HG03135 (cell line): ENCODE measurements at regions not wholly inside any gene's neighbourhood (a gene's known extent, or its start where the extent isn't known, plus 50 kb on each side); places are given as distances from the start of the nearest gene placed in this dataset.
"Not testable (repeated sequence)": the region's sequence is repeated elsewhere in the genome, so short reads cannot be mapped to it uniquely, and the experiment has no call there.

Source experiments
- ATAC-seq: cut with Tn5 transposase; IDR thresholded peaks from one replicate; pipeline ENCODE4 v1.9.1; 2021; ENCODE audit warnings: mild to moderate bottlenecking, moderate library complexity; ENCODE audit not compliant: unreplicated experiment

DNA sequence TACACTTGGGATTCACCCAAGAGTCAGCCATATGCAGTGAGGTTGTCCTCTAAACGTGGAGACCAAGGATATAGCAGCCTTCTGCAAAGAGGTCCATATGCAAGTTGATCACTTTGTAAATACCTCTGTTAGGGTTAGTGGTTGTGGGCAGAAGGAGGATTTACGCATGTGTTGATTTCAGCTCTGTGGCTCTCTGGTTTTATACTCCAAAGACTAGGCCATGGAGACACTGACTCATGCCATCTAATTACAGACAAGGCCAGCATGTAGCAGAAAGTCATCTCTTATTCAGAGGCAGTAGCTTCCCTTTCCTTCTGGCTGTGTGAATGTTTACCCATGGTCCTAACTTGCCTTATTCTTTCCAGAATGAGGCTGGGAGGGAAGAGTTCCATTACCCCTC is 140.9 kb upstream of the GOLGA6L4 start:
- ATAC-seq = not testable (repeated sequence)

DNA sequence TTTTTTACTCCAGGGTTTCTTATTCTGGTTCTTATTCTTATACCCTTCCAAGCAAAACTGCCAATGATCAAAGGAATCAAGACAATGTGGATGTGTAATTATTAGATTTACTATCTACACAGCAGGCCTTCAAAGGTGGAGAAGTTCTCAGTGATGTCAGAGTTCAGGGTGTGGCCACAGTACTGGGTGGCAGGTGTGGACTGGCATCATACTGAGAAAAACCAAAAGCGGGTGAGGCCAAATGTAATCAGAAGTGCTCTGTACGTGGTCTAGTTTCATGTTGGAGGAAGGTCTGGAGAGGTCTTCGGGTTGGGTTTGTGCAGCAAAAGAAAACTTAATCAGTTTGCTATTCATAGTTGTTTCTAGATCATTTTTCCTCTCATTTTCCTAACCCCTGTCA is 138.5 kb upstream of the GOLGA6L4 start:
- ATAC-seq = not testable (repeated sequence)

DNA sequence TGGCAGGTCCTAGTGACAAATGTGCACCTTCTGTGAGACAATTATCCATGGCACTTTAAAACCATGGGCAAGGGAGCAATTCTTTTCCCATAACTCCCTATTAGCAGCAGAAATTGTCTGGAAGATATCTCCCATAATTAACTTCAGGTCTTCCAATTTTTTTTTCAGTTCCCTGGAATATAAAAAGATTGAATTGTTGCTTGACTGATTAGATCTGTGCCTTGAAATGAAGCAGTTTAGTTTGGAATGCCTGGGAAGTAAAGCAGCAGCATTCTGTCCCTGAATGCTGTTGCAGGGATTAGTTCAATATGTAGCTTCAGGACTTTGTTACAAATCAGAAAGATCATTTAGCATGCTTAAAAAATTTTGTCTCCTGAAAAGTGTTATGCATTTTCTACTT is 137.0 kb upstream of the GOLGA6L4 start:
- no peak for ATAC-seq

DNA sequence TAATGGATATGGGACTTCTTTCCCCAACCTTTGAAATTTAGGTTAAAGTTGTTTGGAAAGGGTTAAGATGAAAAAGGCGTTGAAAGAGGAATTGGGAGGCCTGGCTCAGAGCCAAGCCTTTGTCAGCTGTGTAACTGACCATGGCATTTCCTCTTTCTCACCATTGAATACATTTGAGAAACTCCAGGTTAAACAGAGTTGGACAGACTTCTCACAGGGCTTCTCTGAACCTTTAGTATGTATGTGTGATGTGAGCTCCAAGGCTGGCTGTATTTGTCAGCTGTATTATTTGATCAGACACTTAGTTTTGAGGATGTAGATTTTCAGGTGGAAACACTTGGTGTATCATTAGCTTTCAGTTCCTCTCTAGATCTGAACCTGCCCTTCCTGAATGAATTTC is 136.4 kb upstream of the GOLGA6L4 start:
- no peak for ATAC-seq

DNA sequence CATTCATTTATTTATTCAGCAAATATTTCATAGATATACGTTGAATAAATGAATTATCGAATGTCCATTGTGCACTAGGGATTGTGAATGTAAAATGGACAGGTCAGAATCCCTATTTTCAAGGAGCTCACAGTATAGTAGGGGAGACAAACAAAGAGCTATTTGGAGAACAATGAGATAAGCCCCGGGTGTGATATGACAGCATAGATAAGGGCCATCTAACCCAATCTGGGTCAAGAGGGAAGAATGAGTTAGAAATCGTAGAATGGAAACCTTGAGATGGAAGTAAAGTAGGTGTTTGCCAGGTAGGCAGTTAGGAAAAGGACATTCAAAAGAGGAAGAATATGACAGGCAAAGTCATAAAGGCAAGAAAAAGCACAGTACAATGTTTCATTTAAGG is 132.2 kb upstream of the GOLGA6L4 start:
- ATAC-seq = no peak

DNA sequence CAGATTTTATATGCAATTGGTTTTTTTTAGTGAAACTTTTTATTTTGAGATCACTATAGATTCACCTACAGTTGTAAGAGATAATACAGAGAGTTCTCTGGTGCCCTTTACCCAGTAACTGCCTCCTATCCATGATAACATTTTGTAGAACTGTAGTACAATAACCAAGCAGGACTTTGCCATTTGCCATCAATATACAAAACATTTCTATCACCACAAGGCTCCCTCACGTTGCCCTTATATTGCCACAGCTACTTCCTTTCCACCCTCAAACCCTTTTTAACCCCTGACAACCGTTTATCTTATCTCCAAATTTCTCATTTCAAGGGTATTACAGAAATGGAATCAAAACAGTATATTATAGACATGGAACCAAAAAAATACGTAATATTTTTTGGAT is 130.7 kb upstream of the GOLGA6L4 start:
- no peak for ATAC-seq

DNA sequence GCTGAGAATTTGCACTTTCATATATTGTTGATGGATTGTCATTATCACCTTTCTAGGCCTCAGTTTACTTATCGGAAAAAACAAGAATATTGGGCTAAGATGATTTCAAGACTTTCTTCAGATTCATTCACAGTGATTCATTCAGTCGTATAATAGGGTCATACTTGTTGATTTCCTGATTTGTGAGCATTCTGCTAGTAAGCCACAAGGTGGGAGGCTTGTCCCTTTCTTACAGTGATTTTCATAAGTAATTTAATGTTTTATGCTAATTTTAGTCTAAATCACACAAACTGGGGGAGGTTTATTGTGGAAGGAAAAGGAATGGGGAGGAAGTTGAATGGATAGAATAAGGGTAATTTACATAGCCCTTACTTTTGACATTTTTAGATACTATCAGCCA is 126.8 kb upstream of the GOLGA6L4 start:
- ATAC-seq = no peak

DNA sequence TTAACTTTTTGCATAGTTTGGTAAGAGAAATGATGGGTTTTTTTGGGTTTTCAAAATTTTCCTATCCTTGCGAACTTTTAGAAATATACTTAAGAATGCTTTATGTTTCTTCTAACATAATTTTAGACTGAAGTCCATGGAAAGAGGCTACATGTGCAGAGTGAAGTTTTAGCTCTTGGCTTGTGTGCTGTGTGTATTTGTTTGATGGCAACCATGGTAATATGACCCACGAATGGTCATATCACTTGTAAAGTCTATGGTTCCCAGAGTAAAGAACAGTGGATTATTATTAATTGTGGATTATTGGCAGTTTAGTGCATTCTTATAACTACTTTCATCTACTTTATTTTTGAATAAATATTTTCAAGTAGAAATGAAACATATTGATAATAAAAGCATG is 124.0 kb upstream of the GOLGA6L4 start:
- ATAC-seq = no peak

DNA sequence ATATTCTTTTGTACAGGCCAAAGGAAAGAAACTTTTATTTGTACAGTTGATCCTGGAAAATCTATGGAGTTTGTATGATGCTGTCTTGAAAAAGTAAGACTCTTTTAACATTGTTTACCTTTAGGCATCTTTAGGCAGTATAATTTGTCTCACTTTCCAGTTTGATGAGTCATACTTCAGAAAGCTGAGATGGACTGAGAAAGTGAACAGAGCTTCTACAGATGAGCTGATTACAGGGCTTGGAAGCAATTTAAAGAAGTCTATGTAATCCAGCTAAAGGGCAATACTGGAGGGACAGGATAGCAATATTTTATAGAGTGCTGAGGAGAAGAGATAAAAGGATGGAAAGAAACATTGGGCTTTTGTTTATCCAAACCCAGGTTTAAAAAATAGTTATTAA is 123.5 kb upstream of the GOLGA6L4 start:
- no peak for ATAC-seq

DNA sequence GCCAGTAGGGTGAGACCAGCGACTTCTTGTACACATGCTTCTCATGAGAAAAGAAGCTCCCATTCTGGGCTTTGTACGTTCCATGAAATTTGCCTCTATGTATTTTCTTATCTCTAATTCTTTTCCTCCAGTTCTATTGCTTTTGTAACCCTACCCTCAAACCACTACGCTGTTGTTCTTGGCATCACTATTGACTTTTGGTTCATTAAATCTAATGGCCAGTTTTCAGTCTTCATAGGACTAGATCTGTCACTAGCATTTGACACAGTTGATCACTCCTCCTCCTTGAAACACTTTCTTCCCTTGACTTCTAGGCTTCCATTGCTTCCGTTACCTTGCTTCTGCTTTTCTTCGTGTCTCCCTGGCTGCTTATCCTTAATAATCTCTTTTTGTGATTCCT is 121.7 kb upstream of the GOLGA6L4 start:
- no peak for ATAC-seq

DNA sequence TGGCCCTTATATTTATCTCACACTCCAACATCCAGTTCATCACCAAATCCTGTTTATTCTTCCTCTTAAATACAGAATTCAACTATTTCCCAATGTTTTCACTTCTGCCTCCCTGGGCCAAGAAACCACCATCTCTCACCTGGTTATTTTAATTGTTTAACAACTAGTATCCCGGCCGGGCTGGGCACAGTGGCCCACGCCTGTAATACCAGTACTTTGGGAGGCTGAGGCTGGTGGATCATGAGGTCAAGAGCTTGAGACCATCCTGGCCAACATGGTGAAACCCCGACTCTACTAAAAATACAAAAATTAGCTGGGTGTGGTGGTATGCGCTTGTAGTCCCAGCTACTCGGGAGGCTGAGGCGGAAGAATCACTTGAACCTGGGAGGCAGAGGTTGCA is 120.9 kb upstream of the GOLGA6L4 start:
- not testable (repeated sequence) for ATAC-seq

DNA sequence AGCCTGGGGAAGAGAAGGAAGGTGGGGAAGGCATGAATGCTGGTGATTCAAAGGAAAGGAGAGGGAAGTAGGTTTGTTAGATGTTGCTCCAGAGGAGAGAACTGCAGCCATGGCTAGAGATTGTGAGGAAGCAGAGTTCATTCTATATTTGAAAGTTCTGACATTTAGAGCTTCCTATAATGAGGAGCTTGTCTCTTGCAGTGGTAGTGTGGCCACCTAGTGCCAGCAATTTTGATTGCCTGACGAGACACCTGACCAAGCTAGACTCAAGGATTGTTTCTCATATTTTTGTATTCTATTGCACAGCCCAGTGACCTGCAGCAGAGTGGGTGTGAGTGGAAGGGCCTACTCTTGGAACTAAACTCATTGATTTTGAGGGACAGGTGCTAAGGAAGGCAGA is 116.2 kb upstream of the GOLGA6L4 start:
- not testable (repeated sequence) for ATAC-seq

DNA sequence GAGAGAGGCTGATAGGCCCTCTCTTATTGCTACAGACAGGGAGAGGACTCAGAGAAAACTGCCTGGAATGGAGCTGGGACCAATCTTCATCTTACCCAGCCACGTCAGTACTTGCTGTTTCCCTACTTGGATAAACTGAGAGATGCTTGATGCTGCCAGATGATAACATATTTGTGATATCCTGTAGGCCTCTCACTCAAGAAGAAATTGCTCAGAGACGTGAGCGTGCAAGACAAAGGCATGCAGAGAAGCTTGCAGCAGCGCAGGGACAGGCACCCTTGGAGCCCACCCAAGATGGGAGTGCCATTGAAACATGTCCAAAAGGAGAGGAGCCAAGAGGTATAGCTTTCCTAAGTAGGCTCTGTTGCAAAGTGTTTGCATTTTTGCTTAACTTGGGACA is 114.7 kb upstream of the GOLGA6L4 start:
- ATAC-seq = not testable (repeated sequence)

DNA sequence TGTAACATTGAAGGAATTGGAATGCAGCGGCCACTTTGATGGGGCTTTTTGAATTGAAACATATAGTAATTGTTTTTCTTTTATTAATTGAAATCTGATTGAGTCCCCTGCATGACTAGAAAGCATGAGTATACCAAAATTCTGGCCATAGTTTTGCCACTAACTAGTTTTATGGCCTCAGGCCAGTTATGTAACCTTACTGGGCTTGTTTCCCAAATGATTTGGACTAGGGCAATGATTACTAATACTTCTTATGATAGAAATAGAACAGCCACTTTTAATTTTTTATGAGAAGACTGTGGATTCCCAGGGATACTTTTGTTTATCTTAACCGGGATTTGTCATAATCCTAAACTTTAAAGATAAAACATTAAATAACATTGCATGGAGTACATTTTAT is 106.9 kb upstream of the GOLGA6L4 start:
- not testable (repeated sequence) for ATAC-seq

DNA sequence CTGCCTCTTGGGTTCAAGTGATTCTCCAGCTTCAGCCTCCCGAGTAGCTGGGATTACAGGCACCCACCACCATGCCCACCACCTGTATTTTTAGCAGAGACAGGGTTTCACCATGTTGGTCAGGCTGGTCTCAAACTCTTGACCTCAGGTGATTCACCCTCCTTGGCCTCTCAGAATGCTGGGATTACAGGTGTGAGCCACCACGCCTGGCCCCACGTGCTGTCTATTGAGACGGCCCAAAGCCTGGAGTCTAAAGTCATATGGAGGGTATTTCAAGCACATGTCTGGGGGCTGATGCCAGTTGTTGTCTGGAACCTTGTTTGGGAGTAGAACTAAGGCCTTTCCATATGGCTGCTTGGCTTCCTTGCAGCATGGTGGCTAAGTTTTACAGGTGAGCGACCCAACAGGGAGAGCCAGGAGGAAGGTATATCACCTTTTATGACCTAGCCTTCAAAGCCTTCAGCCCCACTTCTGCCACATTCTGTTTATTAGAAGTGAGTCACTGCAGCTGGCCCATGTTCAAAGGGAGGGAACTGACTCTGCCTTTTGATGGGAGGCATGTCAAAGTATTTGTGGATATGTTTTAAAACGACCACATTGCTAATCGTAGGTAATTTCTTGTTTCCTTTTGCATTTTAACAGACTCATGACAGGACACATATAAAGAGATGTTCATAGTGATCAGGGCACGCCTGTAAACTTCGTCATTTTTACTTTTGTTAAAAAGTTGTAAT is 105.3 kb upstream of the GOLGA6L4 start:
- not testable (repeated sequence) for ATAC-seq

DNA sequence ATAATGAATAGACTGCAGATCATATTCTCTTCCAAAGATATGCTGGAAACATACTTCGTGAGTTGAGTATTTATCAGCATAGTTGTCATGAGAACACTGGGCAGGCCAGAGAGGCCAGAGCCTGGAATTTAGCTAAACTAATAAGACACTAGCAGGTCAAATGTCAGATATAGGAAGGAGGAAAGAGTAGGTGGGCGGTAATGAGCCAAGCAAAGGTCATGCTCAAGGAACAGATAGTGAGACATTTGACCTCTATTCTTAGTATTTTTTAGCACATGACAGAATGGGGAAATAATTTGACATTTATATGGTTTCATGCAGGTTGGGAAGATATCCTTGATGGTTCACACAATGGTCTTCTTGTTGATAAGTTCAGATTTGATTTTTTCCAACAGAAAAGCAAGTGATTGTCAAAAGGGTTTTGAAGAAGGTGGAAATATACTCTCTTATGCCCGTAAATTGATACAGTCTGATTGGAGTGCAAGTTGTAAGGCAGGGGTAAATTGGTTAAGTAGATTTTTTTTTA is 99.6 kb upstream of the GOLGA6L4 start:
- not testable (repeated sequence) for ATAC-seq

DNA sequence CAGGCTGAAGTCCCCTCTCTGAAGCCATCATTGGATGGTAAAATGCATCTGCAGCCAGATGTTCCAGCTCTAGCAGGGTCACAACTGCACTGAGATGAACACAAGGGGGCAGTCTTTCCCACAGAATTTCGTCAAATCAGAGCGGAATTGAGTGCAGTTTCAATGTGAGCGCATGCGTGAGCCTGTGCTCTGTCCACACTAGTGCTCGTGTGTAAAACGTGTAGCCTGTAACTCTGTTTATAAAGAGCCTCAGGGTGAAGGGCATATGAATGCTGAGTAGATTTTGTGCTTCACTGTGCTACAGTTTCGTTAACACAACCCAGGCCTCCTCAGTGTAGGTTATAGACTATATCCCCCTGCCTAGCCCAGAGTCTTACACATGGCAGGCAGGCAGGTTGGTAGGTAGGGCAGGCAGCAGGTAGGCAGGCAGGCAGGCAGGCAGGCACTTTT is 92.7 kb upstream of the GOLGA6L4 start:
- peak; percentile 89 for ATAC-seq

DNA sequence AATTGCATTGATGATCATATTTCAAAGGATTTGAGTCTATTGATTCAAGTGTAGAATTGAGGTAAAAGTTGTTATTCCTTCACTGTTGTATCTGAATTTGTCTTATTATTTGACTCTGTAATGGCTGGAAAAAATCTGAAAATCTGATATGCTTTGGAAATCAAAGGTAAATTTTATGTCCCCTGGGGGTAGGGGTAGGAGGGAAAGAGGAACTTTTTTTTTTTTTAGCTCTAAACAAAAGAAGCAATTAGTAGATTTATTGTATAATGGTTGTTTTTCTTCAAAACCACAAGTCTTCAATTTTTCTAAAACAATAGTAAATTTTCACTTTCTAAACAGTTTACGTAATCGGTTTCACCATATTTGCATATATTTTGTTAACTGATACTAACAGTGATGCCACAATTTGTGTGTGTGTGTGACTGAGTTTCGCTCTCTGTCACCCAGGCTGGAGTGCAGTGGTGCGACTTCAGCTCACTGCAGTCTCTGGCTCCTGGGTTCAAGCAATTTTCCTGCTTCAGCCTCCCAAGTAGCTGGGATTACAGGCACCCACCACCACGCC is 91.7 kb upstream of the GOLGA6L4 start:
- peak; percentile 62 for ATAC-seq

DNA sequence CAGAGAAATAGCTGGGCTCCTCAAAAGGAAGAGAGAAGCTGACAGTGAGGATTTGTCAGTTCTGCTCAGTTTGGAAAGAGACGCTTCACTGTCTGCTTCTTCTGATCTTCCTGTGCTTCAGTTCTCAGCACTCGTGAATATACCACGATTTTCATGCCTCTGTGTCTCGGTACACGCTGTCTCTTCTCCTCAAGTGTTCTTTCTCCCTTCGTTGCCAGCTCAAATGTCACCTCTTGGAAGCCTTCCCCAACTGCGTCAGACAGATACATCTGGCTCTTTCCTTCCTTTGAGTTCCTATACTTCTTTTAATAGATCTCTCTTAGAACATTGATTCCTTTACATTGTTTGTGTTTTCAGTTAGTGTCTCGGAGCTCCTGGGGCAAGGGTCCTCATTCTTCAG is 90.6 kb upstream of the GOLGA6L4 start:
- not testable (repeated sequence) for ATAC-seq

DNA sequence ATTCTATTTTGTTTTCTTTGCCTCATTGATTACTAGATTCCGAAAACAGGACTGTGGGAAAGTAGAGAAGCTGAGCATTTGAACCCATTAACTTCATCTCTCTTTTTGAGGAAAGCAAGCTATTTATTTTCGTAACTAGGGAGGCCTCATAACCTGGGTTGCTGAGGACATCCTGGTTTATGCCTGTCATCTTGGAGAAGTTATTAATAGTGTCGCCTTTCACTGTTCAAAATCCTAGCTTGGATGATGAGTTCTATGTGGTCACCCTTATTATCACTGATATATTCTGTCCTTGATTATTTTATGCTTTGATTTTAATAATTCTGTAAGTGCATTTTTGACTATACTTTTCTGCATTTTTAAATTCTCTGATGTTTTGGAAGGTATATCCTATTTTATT is 89.3 kb upstream of the GOLGA6L4 start:
- ATAC-seq = not testable (repeated sequence)

DNA sequence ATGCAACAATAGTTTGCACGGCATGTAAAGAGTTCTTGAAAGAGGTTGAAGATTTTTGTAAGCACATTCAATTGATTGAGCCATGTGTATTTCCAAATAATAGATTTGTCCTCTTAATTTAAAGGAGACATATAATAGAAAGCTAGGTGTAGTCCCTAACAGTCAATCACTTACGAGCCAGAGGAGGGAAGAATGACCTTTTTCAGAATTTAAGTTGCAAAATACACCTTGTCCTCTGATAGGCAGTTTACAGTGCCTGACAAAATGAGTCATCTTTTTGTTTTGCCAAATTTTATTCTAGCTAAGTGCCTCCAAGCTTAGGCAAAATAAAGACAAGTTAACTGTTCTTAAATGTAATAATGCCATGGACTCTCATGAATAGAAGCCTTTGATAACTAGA is 88.3 kb upstream of the GOLGA6L4 start:
- ATAC-seq = not testable (repeated sequence)

DNA sequence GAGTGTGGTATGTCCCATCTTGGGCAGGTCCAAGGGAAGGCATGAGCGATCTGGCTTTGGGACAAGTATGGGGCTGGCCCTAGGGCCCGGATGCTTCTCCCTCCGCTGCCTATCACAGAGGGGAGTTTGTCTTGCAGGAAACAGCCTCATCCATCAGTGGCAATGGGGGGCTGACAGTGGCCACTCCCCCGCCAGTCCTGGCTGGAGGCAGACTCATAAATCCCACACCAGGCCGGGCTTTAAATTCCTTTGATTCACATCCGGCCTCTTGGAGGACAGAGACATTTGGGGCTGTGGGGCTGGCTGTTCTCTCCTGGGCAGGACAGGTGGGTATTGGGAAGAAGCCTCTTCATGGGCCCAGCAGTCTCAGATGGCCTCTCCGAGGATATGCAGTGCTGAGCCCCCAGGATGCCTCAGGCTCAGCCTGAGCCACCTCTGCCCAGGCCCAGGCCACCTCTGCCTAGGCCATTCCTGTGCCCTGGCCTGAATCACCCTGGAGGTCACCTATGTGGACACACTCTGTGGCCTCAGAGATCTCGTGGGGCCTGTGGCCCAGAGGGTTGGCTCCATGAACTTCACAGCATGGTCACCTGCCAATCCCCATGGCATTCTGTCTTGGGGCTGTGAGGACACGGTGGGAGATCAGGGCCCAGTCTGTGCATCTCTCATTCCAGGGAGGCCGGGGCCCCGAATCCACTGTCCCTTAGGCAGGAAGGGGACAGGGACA is 84.2 kb upstream of the GOLGA6L4 start:
- no peak for ATAC-seq
